H54 (cell line): ENCODE measurements at regions not wholly inside any gene's neighbourhood (a gene's known extent, or its start where the extent isn't known, plus 50 kb on each side); places are given as distances from the start of the nearest gene placed in this dataset.

Experiments used
- DNase-seq: peaks from one replicate; pipeline ENCODE4 v3.0.0; 2011; ENCODE audit warnings: low spot score, mixed read lengths; ENCODE audit not compliant: insufficient read length
- FAIRE-seq: peaks from 3 replicates; lab custom pipeline; 2011; peaks lifted over from hg19 to GRCh38; lab: Jason Lieb, UNC
- POLR2A ChIP-seq: IDR thresholded peaks from 2 replicates; pipeline ENCODE4 v1.6.1; 2011; ENCODE audit warnings: low read depth, mild to moderate bottlenecking, low read length

- DNase-seq (no peak), FAIRE-seq (no peak)
- no peak for TF ChIP-seq POLR2A
Observed at GRCh38 chr4:126859872-126860271, 772.9 kb upstream of the INTU start.

- DNase-seq (no peak), FAIRE-seq (no peak)
- no peak for TF ChIP-seq POLR2A
Observed at GRCh38 chr4:126860308-126860707, 772.4 kb upstream of the INTU start.

- no peak for FAIRE-seq
- TF ChIP-seq POLR2A, result no peak
- no peak for DNase-seq
Observed at GRCh38 chr4:126869967-126870366, 762.8 kb upstream of the INTU start.

DNA sequence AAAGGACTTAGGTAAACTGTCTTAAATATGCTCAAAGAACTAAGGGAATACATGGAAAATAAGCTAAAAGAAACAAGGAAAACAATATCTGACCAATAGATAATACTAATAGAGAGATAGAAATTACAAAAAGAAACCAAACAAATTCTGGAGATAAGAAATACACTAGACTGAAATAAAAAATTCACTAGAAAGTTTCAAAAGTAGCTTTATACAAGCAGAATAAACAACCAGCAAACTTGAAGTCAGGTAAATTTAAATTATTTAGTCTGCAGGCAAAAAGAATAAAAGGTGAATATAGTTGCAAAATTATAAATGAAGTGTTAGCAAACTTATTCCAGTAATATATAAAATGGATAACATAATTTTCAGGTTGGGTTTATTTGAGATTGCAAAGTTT, 760.9 kb upstream of the INTU start:
- no peak for DNase-seq
- FAIRE-seq, result no peak
- TF ChIP-seq POLR2A, result no peak

GRCh38 chr4:126874533-126874932, 758.2 kb upstream of the INTU start:
- FAIRE-seq, result no peak
- no peak for TF ChIP-seq POLR2A
- DNase-seq, result no peak

DNA sequence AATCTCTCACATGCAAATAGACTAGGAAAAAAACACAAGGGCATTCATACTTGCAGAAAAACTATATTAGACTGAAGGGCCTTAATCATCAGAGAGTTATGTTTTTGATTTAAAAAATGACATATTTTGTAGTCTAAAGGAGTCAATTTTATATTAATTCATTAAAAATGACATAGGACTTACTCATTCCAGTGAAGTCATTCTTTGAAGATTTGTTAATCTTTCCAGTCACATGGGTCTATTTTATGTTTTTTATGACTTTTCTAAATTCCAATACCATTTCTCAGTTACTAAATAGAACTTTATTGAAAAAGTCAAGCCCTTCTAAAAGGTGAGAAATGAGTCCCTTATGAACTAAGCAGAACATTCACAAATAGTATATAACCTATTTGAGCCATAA, 743.8 kb upstream of the INTU start:
- no peak for TF ChIP-seq POLR2A
- DNase-seq (no peak), FAIRE-seq (no peak)

DNA sequence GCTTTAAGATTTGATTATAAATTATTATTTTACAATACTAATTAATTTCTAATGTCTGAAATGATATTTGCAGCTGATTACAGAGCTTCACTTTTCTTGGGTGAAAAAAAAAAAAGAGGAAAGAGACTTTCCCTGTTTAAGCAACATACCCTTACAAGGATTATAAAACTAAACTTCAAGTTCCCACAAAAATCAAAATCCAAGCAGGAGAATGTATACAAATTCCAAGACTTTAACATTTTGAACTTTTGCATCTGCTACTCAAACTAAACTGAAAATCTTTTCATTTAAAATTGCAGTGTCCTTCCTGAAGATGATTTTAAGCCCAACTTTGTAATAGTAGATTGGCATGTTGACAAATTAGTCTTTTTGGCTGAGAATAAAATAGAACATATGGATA, 742.4 kb upstream of the INTU start:
- no peak for TF ChIP-seq POLR2A
- FAIRE-seq, result no peak
- DNase-seq, result no peak

GRCh38 chr4:126890994-126891393, 741.8 kb upstream of the INTU start:
- no peak for FAIRE-seq
- DNase-seq, result no peak
- no peak for TF ChIP-seq POLR2A

GRCh38 chr4:126894963-126895362, 737.8 kb upstream of the INTU start:
- TF ChIP-seq POLR2A, result no peak
- no peak for FAIRE-seq
- DNase-seq, result no peak

DNA sequence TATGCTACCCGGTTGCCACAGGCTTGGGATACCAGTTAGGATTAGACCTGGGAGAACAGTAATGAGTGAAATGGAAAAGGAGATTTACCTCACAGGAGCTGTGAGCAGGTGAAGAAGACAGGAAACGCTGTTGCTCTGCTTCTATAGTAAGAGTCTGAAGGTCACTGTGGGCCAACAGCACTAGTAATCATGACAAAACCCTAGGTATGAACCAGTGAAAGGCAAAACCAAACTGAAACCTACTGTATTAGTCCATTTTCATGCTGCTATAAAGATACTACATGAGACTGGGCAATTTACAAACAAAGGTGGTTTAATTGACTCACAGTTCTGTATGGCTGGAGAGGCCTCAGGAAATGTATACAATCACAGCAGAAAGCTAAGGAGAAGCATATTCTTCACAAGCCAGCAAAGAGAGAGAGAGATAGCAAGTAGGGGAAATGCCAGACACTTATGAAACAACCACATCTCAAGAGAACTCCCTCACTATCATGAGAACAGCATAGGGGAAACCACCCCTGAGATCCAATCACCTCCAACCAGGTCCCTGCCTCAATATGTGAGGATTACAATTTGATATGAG, 736.7 kb upstream of the INTU start:
- no peak for DNase-seq
- FAIRE-seq, result no peak
- no peak for TF ChIP-seq POLR2A

DNA sequence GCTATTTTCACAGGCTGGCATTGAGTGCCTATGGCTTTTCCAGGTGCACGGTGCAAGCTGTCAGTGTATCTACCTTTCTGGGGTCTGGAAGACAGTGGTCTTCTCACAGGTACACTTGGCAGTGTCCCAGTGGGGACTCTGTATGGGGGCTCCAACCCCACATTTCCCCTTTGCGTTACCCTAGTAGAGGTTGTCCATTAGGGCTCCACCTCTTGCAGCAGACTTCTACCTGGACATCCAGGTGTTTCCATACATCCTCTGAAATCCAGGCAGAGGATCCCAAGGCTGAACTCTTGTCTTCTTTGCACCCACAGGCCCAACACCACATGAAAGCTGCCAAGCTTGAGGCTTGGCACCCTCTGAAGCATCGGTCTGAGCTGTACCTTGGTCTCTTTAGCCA, 735.7 kb upstream of the INTU start:
- TF ChIP-seq POLR2A, result no peak
- FAIRE-seq (no peak), DNase-seq (no peak)

DNA sequence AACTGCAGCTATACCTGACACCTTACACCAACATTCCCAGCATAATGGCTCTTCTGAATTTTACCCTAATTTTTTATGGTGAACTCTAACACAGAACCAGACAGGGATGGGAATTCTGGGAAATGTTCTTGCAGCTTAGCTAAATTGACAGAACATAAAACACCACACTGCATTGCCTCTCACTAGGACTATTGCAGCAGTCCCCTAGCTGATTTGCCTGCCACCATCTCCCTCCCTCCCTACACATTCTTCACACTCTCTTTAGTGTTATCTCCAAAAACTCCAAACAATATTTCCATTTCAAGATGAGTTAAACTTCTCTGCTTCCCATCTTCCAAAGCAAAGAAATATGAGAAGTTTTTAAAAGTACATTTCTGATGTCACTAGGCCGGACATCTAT, 733.9 kb upstream of the INTU start:
- DNase-seq (no peak), FAIRE-seq (no peak)
- TF ChIP-seq POLR2A, result no peak

GRCh38 chr4:126899331-126899801, 733.4 kb upstream of the INTU start:
- FAIRE-seq, result peak; percentile 27
- no peak for TF ChIP-seq POLR2A
- no peak for DNase-seq

- no peak for DNase-seq
- no peak for FAIRE-seq
- no peak for TF ChIP-seq POLR2A
Observed at GRCh38 chr4:126906466-126906865, 726.3 kb upstream of the INTU start.

- FAIRE-seq (no peak), DNase-seq (no peak)
- TF ChIP-seq POLR2A, result no peak
Observed at GRCh38 chr4:126907389-126907788, 725.4 kb upstream of the INTU start.
